GM12878 (cell line): ENCODE measurements at regions not wholly inside any gene's neighbourhood (a gene's known extent, or its start where the extent isn't known, plus 50 kb on each side); places are given as distances from the start of the nearest gene placed in this dataset.

Experiments
- BRCA1 ChIP-seq: IDR thresholded peaks from 2 replicates; pipeline ENCODE4 v1.6.1; 2011; ENCODE audit warnings: low read depth, low read length, improper control_type of control experiment
- ZNF274 ChIP-seq: IDR thresholded peaks from one replicate; pipeline ENCODE4 v1.8.0; 2011; ENCODE audit not compliant: insufficient read length, insufficient read depth

GRCh38 chr17:71252436-71252835 is 868.4 kb upstream of the SOX9 start:
- TF ChIP-seq ZNF274 (no peak), BRCA1 (no peak)
